Esophagus squamous epithelium (tissue), 4 donors: ENCODE measurements at regions not wholly inside any gene's neighbourhood (a gene's known extent, or its start where the extent isn't known, plus 50 kb on each side); places are given as distances from the start of the nearest gene placed in this dataset.

Experiments
- POLR2A ChIP-seq, 4 donors: fragments of 450-650 bp; IDR thresholded peaks; one replicate each; pipeline ENCODE4 v1.6.1; 2017; ENCODE audit warnings: antibody characterized with exemption in 4 of 4, mild to moderate bottlenecking in 4 of 4, moderate library complexity in 3 of 4
- TF ChIP-seq, protein P1 (sequence below), 6 experiments: fragments of 450-650 bp in 4 of 6; fragments of 200-600 bp in 2 of 6; sonication (generic) in 2 of 6; IDR thresholded peaks; one replicate each; pipeline ENCODE4 v1.5.1; 2016 to 2019; ENCODE audit warnings: antibody characterized with exemption in 6 of 6, mild to moderate bottlenecking in 4 of 6, moderate library complexity in 4 of 6

- TF ChIP-seq POLR2A (IDR thresholded peaks at IDR 0.05), result no peak
- TF ChIP-seq, protein P1, sequence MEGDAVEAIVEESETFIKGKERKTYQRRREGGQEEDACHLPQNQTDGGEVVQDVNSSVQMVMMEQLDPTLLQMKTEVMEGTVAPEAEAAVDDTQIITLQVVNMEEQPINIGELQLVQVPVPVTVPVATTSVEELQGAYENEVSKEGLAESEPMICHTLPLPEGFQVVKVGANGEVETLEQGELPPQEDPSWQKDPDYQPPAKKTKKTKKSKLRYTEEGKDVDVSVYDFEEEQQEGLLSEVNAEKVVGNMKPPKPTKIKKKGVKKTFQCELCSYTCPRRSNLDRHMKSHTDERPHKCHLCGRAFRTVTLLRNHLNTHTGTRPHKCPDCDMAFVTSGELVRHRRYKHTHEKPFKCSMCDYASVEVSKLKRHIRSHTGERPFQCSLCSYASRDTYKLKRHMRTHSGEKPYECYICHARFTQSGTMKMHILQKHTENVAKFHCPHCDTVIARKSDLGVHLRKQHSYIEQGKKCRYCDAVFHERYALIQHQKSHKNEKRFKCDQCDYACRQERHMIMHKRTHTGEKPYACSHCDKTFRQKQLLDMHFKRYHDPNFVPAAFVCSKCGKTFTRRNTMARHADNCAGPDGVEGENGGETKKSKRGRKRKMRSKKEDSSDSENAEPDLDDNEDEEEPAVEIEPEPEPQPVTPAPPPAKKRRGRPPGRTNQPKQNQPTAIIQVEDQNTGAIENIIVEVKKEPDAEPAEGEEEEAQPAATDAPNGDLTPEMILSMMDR (IDR thresholded peaks at IDR 0.05), result no peak
Measured at GRCh38 chrX:45830343-45830742, 629.7 kb upstream of the DIPK2B start.
